Transverse colon (tissue), 4 donors: ENCODE measurements at regions not wholly inside any gene's neighbourhood (a gene's known extent, or its start where the extent isn't known, plus 50 kb on each side); places are given as distances from the start of the nearest gene placed in this dataset.

Experiments used
- CTCF ChIP-seq, 5 experiments: fragments of 200-600 bp in 3 of 5; fragments of 450-650 bp in 2 of 5; sonication (generic) in 3 of 5; IDR thresholded peaks; 1 replicate in 2 of 5; 2 replicates in 3 of 5; pipeline ENCODE4 v1.5.1; 2016 to 2017; ENCODE audit warnings: antibody characterized with exemption in 5 of 5, inconsistent platforms in 3 of 5, mild to moderate bottlenecking in 2 of 5, moderate library complexity in 1 of 5
- POLR2AphosphoS5 ChIP-seq, 3 donors: sonication (generic); formaldehyde crosslinking; IDR thresholded peaks; one replicate each; pipeline ENCODE4 v1.6.1; 2016; ENCODE audit warnings: antibody characterized with exemption in 3 of 3

GRCh38 chr18:55856679-55857078 lies 268.7 kb upstream of the TCF4 start:
- no peak for TF ChIP-seq CTCF (IDR thresholded peaks at IDR 0.05)
- TF ChIP-seq POLR2AphosphoS5 (IDR thresholded peaks at IDR 0.05) = no peak
